Endothelial cell of umbilical vein (primary cell): ENCODE measurements at regions not wholly inside any gene's neighbourhood (a gene's known extent, or its start where the extent isn't known, plus 50 kb on each side); places are given as distances from the start of the nearest gene placed in this dataset.

Experiments used
- BruUV-seq: library from RNA; stranded (reverse); fragments of 400-500 nt; replicated peaks from 2 replicates; lab custom pipeline; 2021; lab: Mats Ljungman, UMichigan
- CTCF ChIA-PET: fragments of 300-600, 350-600 bp; sonication (Branson Sonifier 250); formaldehyde crosslinking; loops from one replicate; lab custom pipeline; 2021; ENCODE audit warnings: antibody characterized with exemption, inconsistent platforms; lab: Charles Lee
- POLR2A ChIA-PET: fragments of 300-600, 350-600 bp; sonication (Branson Sonifier 250); formaldehyde crosslinking; loops from one replicate; lab custom pipeline; 2021; ENCODE audit warnings: antibody characterized with exemption, inconsistent platforms; lab: Charles Lee
- DNase-seq: peaks from one replicate; pipeline ENCODE4 v3.0.0-alpha.2; 2011; ENCODE audit warnings: low read depth, low spot score
- FAIRE-seq: peaks from 2 replicates; lab custom pipeline; 2011; peaks lifted over from hg19 to GRCh38; lab: Jason Lieb, UNC
- H2AFZ ChIP-seq: 2 replicates; pipeline ENCODE4 v1.6.0; 2012; ENCODE audit warnings: low read depth, low read length, control low read depth, inconsistent platforms
- H3K27ac ChIP-seq: 2 replicates; pipeline ENCODE4 v1.5.1; 2011; ENCODE audit warnings: low read depth, mild to moderate bottlenecking, control low read depth, low read length, moderate library complexity; ENCODE audit not compliant: insufficient read depth
- H3K27me3 ChIP-seq, 2 experiments: 2 replicates each; pipeline versions ENCODE4 v1.6.0 to v1.6.1; 2011; ENCODE audit warnings: low read length in 2 of 2, mixed read lengths in 1 of 2; ENCODE audit not compliant: control insufficient read depth in 2 of 2, insufficient read depth in 2 of 2
- H3K36me3 ChIP-seq, 2 experiments: 2 replicates in 1 of 2; 3 replicates in 1 of 2; pipeline ENCODE4 v1.5.1; 2011; ENCODE audit warnings: low read length in 2 of 2, mild to moderate bottlenecking in 1 of 2, moderate library complexity in 1 of 2; ENCODE audit not compliant: control insufficient read depth in 2 of 2, insufficient read depth in 2 of 2; ENCODE audit errors: extremely low read depth in 1 of 2
- H3K4me1 ChIP-seq: 3 replicates; pipeline ENCODE4 v1.5.1; 2011; ENCODE audit warnings: mild to moderate bottlenecking, low read length; ENCODE audit not compliant: control insufficient read depth, insufficient read depth; ENCODE audit errors: extremely low read depth
- H3K4me2 ChIP-seq: 2 replicates; pipeline ENCODE4 v1.6.1; 2011; ENCODE audit warnings: low read length, control low read depth, mixed read lengths; ENCODE audit not compliant: insufficient read depth
- H3K4me3 ChIP-seq, 3 experiments: fragments of 200-600 bp in 1 of 3; sonication (generic), shearing (Covaris generic) in 1 of 3; replicated peaks in 1 of 3; 2 replicates each; pipeline ENCODE4 v1.5.1; 2011 to 2016; ENCODE audit warnings: control low read depth in 3 of 3, low read length in 3 of 3, mild to moderate bottlenecking in 2 of 3, inconsistent platforms in 1 of 3, low read depth in 1 of 3, moderate library complexity in 1 of 3; ENCODE audit not compliant: insufficient read depth in 1 of 3
- H3K79me2 ChIP-seq: 2 replicates; pipeline ENCODE4 v1.6.0; 2012; ENCODE audit warnings: low read length, inconsistent platforms; ENCODE audit not compliant: control insufficient read depth, insufficient read depth
- H3K9ac ChIP-seq: replicated peaks from 2 replicates; pipeline ENCODE3; 2011; ENCODE audit warnings: low read length, control low read depth; ENCODE audit not compliant: insufficient read depth; ENCODE audit errors: extremely low read depth
- H3K9me1 ChIP-seq: replicated peaks from 3 replicates; pipeline ENCODE4 v1.6.0; 2011; ENCODE audit warnings: mild to moderate bottlenecking, low read length; ENCODE audit not compliant: control insufficient read depth, insufficient read depth; ENCODE audit errors: extremely low read depth
- H3K9me3 ChIP-seq: replicated peaks from 2 replicates; pipeline ENCODE4 v1.5.1; 2012; ENCODE audit warnings: low read length, inconsistent platforms; ENCODE audit not compliant: control insufficient read depth, insufficient read depth
- H4K20me1 ChIP-seq: replicated peaks from 2 replicates; pipeline ENCODE3; 2011; ENCODE audit warnings: mild to moderate bottlenecking, low read length; ENCODE audit not compliant: control insufficient read depth, insufficient read depth; ENCODE audit errors: extremely low read depth
- EZH2 ChIP-seq: IDR thresholded peaks from 2 replicates; pipeline ENCODE4 v1.6.1; 2012; ENCODE audit warnings: borderline replicate concordance, low read depth, mild to moderate bottlenecking, moderate library complexity, low read length, inconsistent platforms; ENCODE audit not compliant: severe bottlenecking
- FOS ChIP-seq: IDR thresholded peaks from 2 replicates; pipeline ENCODE4 v1.6.1; 2011; ENCODE audit warnings: mild to moderate bottlenecking, low read length, moderate library complexity, borderline replicate concordance; ENCODE audit not compliant: insufficient read depth
- GATA2 ChIP-seq: IDR thresholded peaks from 2 replicates; pipeline ENCODE4 v1.7.0; 2011; ENCODE audit warnings: low read depth, mild to moderate bottlenecking, moderate library complexity, mixed read lengths, low read length; ENCODE audit not compliant: insufficient read length, insufficient read depth
- MYC ChIP-seq: IDR thresholded peaks from one replicate; pipeline ENCODE4 v1.6.1; 2011; ENCODE audit warnings: mild to moderate bottlenecking, low read depth, low read length
- POLR2A ChIP-seq: IDR thresholded peaks from 2 replicates; pipeline ENCODE4 v1.6.1; 2012; ENCODE audit warnings: low read depth, mild to moderate bottlenecking, control low read depth, low read length
- dilution Hi-C: fragments of 300-500 bp; cut with MboI; formaldehyde crosslinking; loops from one replicate; pipeline ENCODE4 v1.15.0; 2019; ENCODE audit warnings: low sequenced_read_pairs; ENCODE audit not compliant: extremely low pct_ligation_motif_present
- intact Hi-C: fragments of 100-400 bp; cut with micrococcal nuclease; formaldehyde crosslinking; loops from one replicate; pipeline ENCODE4 v1.10.0; 2022
- TF ChIP-seq, protein P1 (sequence below), 2 donors: IDR thresholded peaks; 1 replicate in 1 of 2; 2 replicates in 1 of 2; pipeline ENCODE4 v1.5.1; 2011; ENCODE audit warnings: low read length in 2 of 2, mild to moderate bottlenecking in 2 of 2, moderate library complexity in 2 of 2, control low read depth in 1 of 2, inconsistent platforms in 1 of 2, low read depth in 1 of 2; ENCODE audit not compliant: insufficient read depth in 1 of 2; ENCODE audit errors: extremely low read depth in 1 of 2

DNA sequence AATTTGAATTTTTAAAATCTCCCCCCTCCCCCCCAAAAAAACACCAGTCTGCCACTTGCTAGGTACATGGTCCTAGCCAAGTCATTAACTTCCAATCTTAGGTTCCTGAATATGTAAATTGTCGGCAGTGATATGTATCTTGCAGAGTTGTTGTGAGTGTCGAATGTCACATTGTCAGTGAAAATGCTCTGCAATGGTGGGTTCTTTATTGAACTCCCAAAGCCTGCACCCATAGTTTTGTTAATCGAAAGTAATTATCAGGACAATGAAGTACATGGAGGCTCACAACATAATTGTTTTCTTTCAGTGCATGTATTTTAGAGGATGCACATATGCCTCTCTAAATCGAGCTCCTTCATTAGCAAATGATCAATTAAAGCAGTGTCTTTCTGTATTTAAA is 185.6 kb upstream of the S100G start:
- Histone ChIP-seq H3K4me3 (no peak overlapping the region), H3K9me1 (no peaks in the 10 kb centered on the region), H2AFZ (no peak overlapping the region), H3K36me3 (no peaks in the 10 kb centered on the region), H3K79me2 (no peaks in the 10 kb centered on the region), H3K4me1 (no peaks in the 10 kb centered on the region), H3K27ac (no peak overlapping the region), H4K20me1 (no peaks in the 10 kb centered on the region), H3K9ac (no peak overlapping the region), H3K4me2 (no peak overlapping the region), H3K27me3 (no peaks in the 10 kb centered on the region), H3K9me3 (no peaks in the 10 kb centered on the region)
- ChIA-PET CTCF (no interaction called here), POLR2A (no interaction called here)
- TF ChIP-seq GATA2 (no peak), POLR2A (no peak), MYC (no peak), FOS (no peak), EZH2 (no peak)
- TF ChIP-seq, protein P1, sequence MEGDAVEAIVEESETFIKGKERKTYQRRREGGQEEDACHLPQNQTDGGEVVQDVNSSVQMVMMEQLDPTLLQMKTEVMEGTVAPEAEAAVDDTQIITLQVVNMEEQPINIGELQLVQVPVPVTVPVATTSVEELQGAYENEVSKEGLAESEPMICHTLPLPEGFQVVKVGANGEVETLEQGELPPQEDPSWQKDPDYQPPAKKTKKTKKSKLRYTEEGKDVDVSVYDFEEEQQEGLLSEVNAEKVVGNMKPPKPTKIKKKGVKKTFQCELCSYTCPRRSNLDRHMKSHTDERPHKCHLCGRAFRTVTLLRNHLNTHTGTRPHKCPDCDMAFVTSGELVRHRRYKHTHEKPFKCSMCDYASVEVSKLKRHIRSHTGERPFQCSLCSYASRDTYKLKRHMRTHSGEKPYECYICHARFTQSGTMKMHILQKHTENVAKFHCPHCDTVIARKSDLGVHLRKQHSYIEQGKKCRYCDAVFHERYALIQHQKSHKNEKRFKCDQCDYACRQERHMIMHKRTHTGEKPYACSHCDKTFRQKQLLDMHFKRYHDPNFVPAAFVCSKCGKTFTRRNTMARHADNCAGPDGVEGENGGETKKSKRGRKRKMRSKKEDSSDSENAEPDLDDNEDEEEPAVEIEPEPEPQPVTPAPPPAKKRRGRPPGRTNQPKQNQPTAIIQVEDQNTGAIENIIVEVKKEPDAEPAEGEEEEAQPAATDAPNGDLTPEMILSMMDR (IDR thresholded peaks at IDR 0.05; ENCODE audit: extremely low read depth in 1 of 2, insufficient read depth in 1 of 2, low read depth in 1 of 2, low read length in 2 of 2): no peak
- intact Hi-C loops (no loop called here), dilution Hi-C loops (no loop called here)
- FAIRE-seq (no peak), DNase-seq (no peak)
- BruUV-seq: no TSS peak
